NB4 (cell line): ENCODE measurements at regions not wholly inside any gene's neighbourhood (a gene's known extent, or its start where the extent isn't known, plus 50 kb on each side); places are given as distances from the start of the nearest gene placed in this dataset.

Experiments
- MYC ChIP-seq: IDR thresholded peaks from 2 replicates; pipeline ENCODE4 v1.6.1; 2011; ENCODE audit warnings: low read depth, low read length
- POLR2A ChIP-seq: IDR thresholded peaks from 2 replicates; pipeline ENCODE4 v1.6.1; 2011; ENCODE audit warnings: mild to moderate bottlenecking; ENCODE audit not compliant: insufficient read length; ENCODE audit errors: extremely low read depth
- TF ChIP-seq, protein P1 (sequence below): IDR thresholded peaks from one replicate; pipeline ENCODE4 v1.5.1; 2012; ENCODE audit warnings: low read depth, low read length

DNA sequence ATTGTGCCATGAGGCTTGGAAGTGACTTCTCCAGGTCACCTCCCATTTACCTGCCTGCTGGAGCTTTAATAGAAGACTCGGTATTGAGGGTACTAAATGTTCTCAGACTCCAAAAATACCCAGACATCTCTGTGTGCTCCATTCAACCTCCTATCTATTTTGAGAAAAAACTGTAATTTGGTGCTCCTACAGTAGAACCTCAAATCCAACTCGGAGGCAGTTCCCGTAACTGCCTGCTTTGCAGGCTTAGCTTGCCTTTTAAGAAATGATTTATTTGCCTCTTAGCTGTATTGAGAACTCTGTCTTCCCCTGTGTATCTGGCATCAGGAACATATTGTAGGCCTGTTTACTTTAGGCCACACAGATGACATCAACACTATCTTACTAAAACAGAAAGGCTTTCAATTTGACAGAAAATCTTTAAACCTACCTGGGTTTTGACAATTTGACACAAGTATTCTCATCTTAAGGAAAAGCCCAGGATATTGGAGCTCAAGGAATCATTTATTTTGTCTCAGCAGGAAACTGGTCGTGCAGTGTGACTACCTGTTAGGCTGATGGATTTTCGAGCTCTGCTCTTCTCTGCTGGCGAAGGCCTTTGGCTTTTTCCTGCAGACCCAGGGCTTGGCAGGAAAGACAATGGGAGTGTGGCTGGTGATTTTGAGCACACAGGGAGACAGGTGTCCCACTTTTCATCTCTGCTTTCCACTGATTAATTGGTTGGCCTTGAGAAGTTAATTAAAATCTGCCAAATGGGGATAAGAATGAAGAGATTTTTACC, 314.8 kb downstream of the SNAPC1 start:
- TF ChIP-seq POLR2A (no peak), MYC (no peak)
- TF ChIP-seq, protein P1, sequence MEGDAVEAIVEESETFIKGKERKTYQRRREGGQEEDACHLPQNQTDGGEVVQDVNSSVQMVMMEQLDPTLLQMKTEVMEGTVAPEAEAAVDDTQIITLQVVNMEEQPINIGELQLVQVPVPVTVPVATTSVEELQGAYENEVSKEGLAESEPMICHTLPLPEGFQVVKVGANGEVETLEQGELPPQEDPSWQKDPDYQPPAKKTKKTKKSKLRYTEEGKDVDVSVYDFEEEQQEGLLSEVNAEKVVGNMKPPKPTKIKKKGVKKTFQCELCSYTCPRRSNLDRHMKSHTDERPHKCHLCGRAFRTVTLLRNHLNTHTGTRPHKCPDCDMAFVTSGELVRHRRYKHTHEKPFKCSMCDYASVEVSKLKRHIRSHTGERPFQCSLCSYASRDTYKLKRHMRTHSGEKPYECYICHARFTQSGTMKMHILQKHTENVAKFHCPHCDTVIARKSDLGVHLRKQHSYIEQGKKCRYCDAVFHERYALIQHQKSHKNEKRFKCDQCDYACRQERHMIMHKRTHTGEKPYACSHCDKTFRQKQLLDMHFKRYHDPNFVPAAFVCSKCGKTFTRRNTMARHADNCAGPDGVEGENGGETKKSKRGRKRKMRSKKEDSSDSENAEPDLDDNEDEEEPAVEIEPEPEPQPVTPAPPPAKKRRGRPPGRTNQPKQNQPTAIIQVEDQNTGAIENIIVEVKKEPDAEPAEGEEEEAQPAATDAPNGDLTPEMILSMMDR, result no peak
